ENCODE measurements at regions not wholly inside any gene's neighbourhood (a gene's known extent, or its start where the extent isn't known, plus 50 kb on each side); places are given as distances from the start of the nearest gene placed in this dataset.

- Histone ChIP-seq H3K36me3 (ENCODE audit: control insufficient read depth in 2 of 2, extremely low read depth in 1 of 2, insufficient read depth in 2 of 2, low read length in 2 of 2) (no peaks in the 10 kb centered on the region), H3K79me2 (ENCODE audit: control insufficient read depth, insufficient read depth, low read length) (no peaks in the 10 kb centered on the region), H3K9me1 (replicated peaks; ENCODE audit: control insufficient read depth, extremely low read depth, insufficient read depth, low read length) (no peaks in the 10 kb centered on the region), H3K27ac (ENCODE audit: insufficient read depth, low read depth, low read length) (no peak overlapping the region), H4K20me1 (replicated peaks; ENCODE audit: control insufficient read depth, extremely low read depth, insufficient read depth, low read length) (no peaks in the 10 kb centered on the region), H2AFZ (ENCODE audit: low read depth, low read length) (no peak overlapping the region), H3K9ac (replicated peaks; ENCODE audit: extremely low read depth, insufficient read depth, low read length) (no peak overlapping the region), H3K9me3 (replicated peaks; ENCODE audit: control insufficient read depth, insufficient read depth, low read length) (no peaks in the 10 kb centered on the region), H3K4me3 (replicated peaks in 1 of 3; ENCODE audit: insufficient read depth in 1 of 3, low read depth in 1 of 3, low read length in 3 of 3) (no peak overlapping the region), H3K4me2 (ENCODE audit: insufficient read depth, low read length) (no peak overlapping the region), H3K4me1 (ENCODE audit: control insufficient read depth, extremely low read depth, insufficient read depth, low read length) (no peaks in the 10 kb centered on the region), H3K27me3 (ENCODE audit: control insufficient read depth in 2 of 2, insufficient read depth in 2 of 2, low read length in 2 of 2) (no peaks in the 10 kb centered on the region)
- CTCF ChIA-PET, result no interaction called here
- dilution Hi-C loops (cut with MboI; ENCODE audit: extremely low pct_ligation_motif_present, low sequenced_read_pairs) (no loop called here), intact Hi-C loops (cut with micrococcal nuclease) (no loop called here)
- POLR2A ChIA-PET, result no interaction called here
- FAIRE-seq (no peak), DNase-seq (ENCODE audit: low read depth, low spot score) (no peak)
- no TSS peak for BruUV-seq (replicated peaks)
- TF ChIP-seq GATA2 (IDR thresholded peaks at IDR 0.05; ENCODE audit: insufficient read depth, insufficient read length, low read depth, low read length), result no peak
These were observed 217.6 kb downstream of the NDUFA10 start for GRCh38 chr2:239807568-239807967.

GRCh38 chr2:239806758-239807434 lies 218.2 kb downstream of the NDUFA10 start:
- FAIRE-seq, result no peak
- no peak overlapping the region for H3K4me2 ChIP-seq (ENCODE audit: insufficient read depth, low read length)
- no peak overlapping the region for H2AFZ ChIP-seq (ENCODE audit: low read depth, low read length)
- no peaks in the 10 kb centered on the region for H4K20me1 ChIP-seq (replicated peaks; ENCODE audit: control insufficient read depth, extremely low read depth, insufficient read depth, low read length)
- H3K9ac ChIP-seq (replicated peaks; ENCODE audit: extremely low read depth, insufficient read depth, low read length), result no peak overlapping the region
- no peaks in the 10 kb centered on the region for H3K9me3 ChIP-seq (replicated peaks; ENCODE audit: control insufficient read depth, insufficient read depth, low read length)
- no peaks in the 10 kb centered on the region for H3K36me3 ChIP-seq (ENCODE audit: control insufficient read depth in 2 of 2, extremely low read depth in 1 of 2, insufficient read depth in 2 of 2, low read length in 2 of 2)
- H3K79me2 ChIP-seq (ENCODE audit: control insufficient read depth, insufficient read depth, low read length), result no peaks in the 10 kb centered on the region
- no peak overlapping the region for H3K27ac ChIP-seq (ENCODE audit: insufficient read depth, low read depth, low read length)
- no TSS peak for BruUV-seq (replicated peaks)
- TF ChIP-seq MYC (IDR thresholded peaks at IDR 0.05; ENCODE audit: low read depth, low read length), result no peak
- TF ChIP-seq POLR2A (IDR thresholded peaks at IDR 0.05; ENCODE audit: low read depth, low read length), result no peak
- TF ChIP-seq MAX (IDR thresholded peaks at IDR 0.05; ENCODE audit: insufficient read depth, insufficient read length), result no peak
- TF ChIP-seq FOS (IDR thresholded peaks at IDR 0.05; ENCODE audit: borderline replicate concordance, insufficient read depth, low read length), result no peak
- no peak for TF ChIP-seq EZH2 (IDR thresholded peaks at IDR 0.05; ENCODE audit: borderline replicate concordance, low read depth, low read length, severe bottlenecking)
- no peak for TF ChIP-seq POLR2AphosphoS5 (IDR thresholded peaks at IDR 0.05; ENCODE audit: insufficient read depth, low read depth, low read length)
- no peak for TF ChIP-seq CTCF (IDR thresholded peaks at IDR 0.05; ENCODE audit: extremely low read depth in 1 of 2, insufficient read depth in 1 of 2, low read depth in 1 of 2, low read length in 2 of 2)
- TF ChIP-seq JUN (IDR thresholded peaks at IDR 0.05; ENCODE audit: borderline replicate concordance, insufficient read depth, insufficient read length, low read depth), result no peak
- TF ChIP-seq GATA2 (IDR thresholded peaks at IDR 0.05; ENCODE audit: insufficient read depth, insufficient read length, low read depth, low read length), result no peak
- no peaks in the 10 kb centered on the region for H3K4me1 ChIP-seq (ENCODE audit: control insufficient read depth, extremely low read depth, insufficient read depth, low read length)
- POLR2A ChIA-PET, result no interaction called here
- no peaks in the 10 kb centered on the region for H3K9me1 ChIP-seq (replicated peaks; ENCODE audit: control insufficient read depth, extremely low read depth, insufficient read depth, low read length)
- CTCF ChIA-PET, result no interaction called here
- no peak for DNase-seq (ENCODE audit: low read depth, low spot score)
- H3K4me3 ChIP-seq (replicated peaks in 1 of 3; ENCODE audit: insufficient read depth in 1 of 3, low read depth in 1 of 3, low read length in 3 of 3), result no peak overlapping the region
- dilution Hi-C loops (cut with MboI; ENCODE audit: extremely low pct_ligation_motif_present, low sequenced_read_pairs), result no loop called here
- intact Hi-C loops (cut with micrococcal nuclease), result no loop called here
- no peaks in the 10 kb centered on the region for H3K27me3 ChIP-seq (ENCODE audit: control insufficient read depth in 2 of 2, insufficient read depth in 2 of 2, low read length in 2 of 2)
